Coronary artery (tissue), 2 donors: ENCODE measurements at regions not wholly inside any gene's neighbourhood (a gene's known extent, or its start where the extent isn't known, plus 50 kb on each side); places are given as distances from the start of the nearest gene placed in this dataset.

Source experiments
- DNase-seq: peaks from one replicate; pipeline ENCODE4 v3.0.0-alpha.2; 2017; ENCODE audit warnings: low spot score
- H3K27ac ChIP-seq, 2 donors: fragments of 200-600 bp; sonication (generic); one replicate each; pipeline ENCODE4 v1.5.1; 2016 to 2019
- H3K4me3 ChIP-seq: fragments of 200-600 bp; sonication (generic); 2 replicates; pipeline ENCODE4 v1.5.1; 2016; ENCODE audit warnings: mild to moderate bottlenecking, moderate library complexity
- TF ChIP-seq, protein P1 (sequence below): fragments of 200-600 bp; sonication (generic); IDR thresholded peaks from one replicate; pipeline ENCODE4 v1.5.1; 2019; ENCODE audit warnings: antibody characterized with exemption

DNA sequence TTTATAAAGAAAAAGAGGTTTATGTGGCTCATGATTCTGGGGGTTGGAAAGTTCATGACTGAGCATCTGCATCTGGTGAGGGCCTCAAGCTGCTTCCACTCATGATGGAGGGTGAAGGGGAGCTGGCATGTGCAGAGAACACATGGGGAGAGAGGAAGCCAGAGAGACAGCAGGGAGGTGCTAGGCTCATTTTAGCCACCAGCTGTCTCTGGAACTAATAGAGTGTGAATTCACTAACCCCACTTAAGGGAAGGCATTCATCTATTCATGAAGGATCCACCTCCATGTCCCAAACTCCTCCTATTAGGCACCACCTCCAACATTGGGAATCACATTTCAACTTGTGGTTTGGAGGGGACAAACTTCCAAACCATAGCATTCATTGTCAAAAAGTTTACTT lies 137.3 kb upstream of the PMEPA1 start:
- Histone ChIP-seq H3K4me3 (no peak overlapping the region), H3K27ac (no peak overlapping the region)
- TF ChIP-seq, protein P1, sequence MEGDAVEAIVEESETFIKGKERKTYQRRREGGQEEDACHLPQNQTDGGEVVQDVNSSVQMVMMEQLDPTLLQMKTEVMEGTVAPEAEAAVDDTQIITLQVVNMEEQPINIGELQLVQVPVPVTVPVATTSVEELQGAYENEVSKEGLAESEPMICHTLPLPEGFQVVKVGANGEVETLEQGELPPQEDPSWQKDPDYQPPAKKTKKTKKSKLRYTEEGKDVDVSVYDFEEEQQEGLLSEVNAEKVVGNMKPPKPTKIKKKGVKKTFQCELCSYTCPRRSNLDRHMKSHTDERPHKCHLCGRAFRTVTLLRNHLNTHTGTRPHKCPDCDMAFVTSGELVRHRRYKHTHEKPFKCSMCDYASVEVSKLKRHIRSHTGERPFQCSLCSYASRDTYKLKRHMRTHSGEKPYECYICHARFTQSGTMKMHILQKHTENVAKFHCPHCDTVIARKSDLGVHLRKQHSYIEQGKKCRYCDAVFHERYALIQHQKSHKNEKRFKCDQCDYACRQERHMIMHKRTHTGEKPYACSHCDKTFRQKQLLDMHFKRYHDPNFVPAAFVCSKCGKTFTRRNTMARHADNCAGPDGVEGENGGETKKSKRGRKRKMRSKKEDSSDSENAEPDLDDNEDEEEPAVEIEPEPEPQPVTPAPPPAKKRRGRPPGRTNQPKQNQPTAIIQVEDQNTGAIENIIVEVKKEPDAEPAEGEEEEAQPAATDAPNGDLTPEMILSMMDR, result no peak
- DNase-seq, result no peak

DNA sequence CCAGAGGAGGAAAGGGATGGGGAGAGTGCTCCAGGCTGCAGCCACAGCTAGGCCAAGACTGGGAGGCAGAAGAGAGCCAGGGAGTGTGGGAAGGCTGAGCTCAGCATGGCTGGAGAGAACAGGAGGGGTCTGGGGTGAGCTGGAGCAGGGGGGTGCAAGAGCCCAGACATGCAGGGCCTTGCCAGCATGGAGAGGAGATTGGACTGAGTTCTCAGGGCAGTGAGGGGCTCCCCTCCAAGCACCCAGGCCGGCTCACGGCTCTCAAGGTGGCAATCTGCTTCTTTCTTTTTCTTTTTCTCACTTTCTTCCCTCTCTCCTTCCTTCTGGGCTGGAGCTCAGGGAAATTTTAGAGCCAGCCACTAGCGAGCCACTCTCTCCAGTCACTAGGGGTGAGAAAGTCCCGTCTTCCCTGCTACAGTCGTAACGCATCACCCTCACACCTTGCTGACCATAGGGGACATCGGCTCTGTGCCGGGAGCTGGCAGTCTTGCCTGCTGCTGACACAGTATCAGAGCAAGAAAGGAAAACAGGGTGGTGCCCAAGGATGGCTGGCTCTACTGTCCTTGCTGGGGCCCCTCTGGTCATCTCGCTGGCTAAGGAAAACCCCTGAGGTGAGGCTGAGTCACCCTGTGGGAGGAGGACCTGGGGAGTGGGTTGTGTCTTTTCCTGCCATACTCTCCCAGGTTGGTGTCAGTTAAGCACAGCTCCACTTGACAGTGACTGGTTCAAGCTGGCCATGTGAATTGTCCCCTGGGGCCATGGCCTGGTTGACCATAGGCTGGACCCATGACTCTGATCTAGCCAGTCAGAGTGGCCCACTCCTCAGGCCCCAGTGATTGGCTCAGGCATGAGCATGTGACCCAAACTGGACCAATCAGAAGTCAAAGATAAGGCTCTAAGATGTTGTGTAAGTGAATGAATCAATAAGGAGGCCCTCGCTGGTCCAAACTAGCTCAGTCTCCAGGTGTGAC lies 135.1 kb upstream of the PMEPA1 start:
- TF ChIP-seq, protein P1, result no peak
- peak; percentile 50 for DNase-seq
- Histone ChIP-seq H3K27ac (no peak overlapping the region), H3K4me3 (no peak overlapping the region)

DNA sequence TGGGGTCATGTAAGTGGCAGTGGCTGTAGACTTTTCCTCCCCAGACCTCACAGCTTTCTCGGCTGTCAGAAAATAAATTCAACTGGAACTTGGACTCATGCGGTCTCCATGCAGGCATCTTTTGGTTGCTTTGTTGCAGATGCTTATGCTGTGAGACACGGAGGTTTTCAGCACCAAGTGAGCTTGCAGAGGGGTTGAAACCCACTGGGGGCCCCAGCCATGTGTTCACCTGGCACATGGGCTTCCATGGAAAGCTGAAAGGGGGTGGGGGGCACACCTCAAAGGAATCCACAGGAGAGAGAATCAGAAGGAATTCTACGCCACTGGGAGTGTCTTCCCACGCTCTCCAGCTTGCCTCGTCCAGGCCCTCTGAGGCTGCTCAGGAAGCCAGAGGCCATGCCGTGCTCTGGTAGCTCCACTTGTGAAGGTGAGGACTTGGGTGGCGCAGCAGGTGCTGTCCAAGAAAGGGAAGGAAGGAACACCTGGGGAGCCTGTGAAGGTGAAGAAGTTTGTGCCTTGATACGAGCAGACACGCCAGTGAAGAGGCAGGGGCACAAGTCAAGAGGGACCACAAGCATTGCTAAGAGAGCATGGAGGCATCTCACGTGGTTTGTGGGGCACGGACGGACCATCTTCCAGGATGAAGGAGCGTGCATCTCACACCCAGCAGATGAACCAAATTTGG lies 134.3 kb upstream of the PMEPA1 start:
- TF ChIP-seq, protein P1, result no peak
- no peak overlapping the region for H3K27ac ChIP-seq
- DNase-seq, result no peak
- no peak overlapping the region for H3K4me3 ChIP-seq

DNA sequence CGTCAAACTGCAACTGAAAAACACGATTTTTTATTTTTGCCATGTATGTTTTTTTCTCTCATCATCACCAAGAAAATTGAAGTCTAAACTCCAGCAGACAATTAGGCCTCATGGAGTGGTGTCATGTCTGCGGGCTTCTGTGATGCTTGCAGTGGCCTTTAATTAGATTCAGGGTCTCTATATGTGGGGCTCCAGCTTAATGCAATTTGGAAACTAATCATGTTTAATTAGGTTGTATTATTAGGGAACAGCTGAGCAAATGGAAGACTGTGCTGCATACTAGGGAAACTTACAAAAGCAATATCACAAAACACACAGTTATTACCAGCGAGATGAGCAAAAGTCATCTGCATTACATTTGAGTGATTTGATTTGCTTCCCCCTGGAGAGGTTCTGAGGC lies 132.9 kb upstream of the PMEPA1 start:
- Histone ChIP-seq H3K27ac (no peak overlapping the region), H3K4me3 (no peak overlapping the region)
- no peak for DNase-seq
- TF ChIP-seq, protein P1, result no peak

DNA sequence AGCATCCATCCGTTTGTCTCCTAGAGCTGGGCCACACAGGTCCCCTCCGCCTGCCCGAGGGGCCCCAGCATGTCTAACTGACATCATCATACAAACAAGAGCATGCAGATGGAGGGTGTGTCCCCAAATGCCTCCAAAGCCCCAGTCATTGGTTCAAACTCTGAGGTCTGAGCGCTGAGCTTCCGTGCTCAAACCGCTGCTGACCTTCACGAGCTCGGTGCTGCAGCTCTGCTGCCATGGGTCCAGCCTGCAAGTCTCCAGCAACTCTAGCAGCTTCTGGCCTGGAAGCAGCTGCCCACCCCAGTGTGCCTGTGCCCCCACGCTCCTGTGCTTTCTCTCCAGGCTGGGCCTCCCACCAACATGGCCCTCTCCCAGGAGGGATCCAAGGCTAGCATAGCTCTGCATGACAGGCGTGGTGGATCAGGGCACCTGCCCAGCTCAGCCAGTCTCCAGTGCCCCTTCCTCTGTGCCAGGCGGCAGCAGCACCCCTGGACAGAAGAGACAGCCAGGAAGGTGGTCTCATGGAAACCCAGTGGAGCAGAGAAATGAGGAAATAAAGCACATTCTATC lies 131.6 kb upstream of the PMEPA1 start:
- DNase-seq, result no peak
- TF ChIP-seq, protein P1, result no peak
- no peak overlapping the region for H3K27ac ChIP-seq
- H3K4me3 ChIP-seq, result no peak overlapping the region

DNA sequence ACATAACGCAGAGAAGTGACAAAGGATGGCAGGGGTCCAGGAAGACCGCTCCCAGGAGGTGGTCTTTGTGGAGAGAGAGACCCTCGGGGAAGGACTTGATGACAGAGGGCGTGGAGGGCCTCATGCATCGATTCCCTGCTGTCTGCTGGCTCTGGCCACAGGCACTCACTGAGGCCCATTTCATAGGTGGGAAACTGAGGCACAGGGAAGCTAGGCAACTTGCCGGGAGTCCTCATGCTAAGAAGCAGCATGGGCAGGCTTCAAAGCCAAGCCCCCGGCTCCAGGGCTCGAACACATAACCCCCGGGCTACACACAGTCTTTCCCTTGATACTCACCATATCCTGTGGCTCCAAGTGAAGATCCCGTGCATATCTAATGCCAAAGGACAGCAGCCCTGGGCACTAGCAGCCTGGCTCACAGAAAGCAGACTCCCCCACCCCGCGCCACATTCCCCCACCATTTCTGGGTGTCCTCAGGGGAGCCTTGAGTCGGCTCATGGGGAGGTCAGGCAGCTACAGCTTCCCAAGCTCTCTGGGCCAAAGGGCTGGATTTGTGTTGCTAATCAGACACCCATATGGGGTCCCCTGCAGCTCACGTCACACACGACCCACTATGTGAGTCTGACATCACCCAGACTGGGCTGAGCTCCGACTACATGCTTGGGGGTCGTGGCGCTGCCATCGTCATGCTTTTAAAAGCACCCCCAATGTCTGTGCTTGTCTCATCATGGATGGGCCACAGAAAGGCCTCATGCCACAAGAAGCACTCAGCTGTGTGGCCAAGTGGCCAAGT lies 130.9 kb upstream of the PMEPA1 start:
- DNase-seq, result no peak
- Histone ChIP-seq H3K27ac (no peak overlapping the region), H3K4me3 (no peak overlapping the region)
- TF ChIP-seq, protein P1, result no peak
